ENCODE measurements at regions not wholly inside any gene's neighbourhood (a gene's known extent, or its start where the extent isn't known, plus 50 kb on each side); places are given as distances from the start of the nearest gene placed in this dataset.

GRCh38 chr4:159041054-159042034 is 61.5 kb upstream of the RAPGEF2 start:
- in situ Hi-C loops (cut with HindIII; ENCODE audit: low sequenced_read_pairs): no loop called here
- H3K4me3 ChIP-seq (ENCODE audit: low read depth, low read length): no peak overlapping the region
- TF ChIP-seq CTCF (IDR thresholded peaks at IDR 0.05; ENCODE audit: low read depth, low read length): no peak
- no peak for DNase-seq (ENCODE audit: low read depth, low spot score)

GRCh38 chr4:159042097-159042605 is 60.7 kb upstream of the RAPGEF2 start:
- DNase-seq (ENCODE audit: low read depth, low spot score): no peak
- no peak overlapping the region for H3K4me3 ChIP-seq (ENCODE audit: low read depth, low read length)
- no peak for TF ChIP-seq CTCF (IDR thresholded peaks at IDR 0.05; ENCODE audit: low read depth, low read length)
- in situ Hi-C loops (cut with HindIII; ENCODE audit: low sequenced_read_pairs): no loop called here

GRCh38 chr4:159042868-159043267 is 60.0 kb upstream of the RAPGEF2 start:
- no peak for TF ChIP-seq CTCF (IDR thresholded peaks at IDR 0.05; ENCODE audit: low read depth, low read length)
- in situ Hi-C loops (cut with HindIII; ENCODE audit: low sequenced_read_pairs): no loop called here

GRCh38 chr4:159043861-159044260 is 59.0 kb upstream of the RAPGEF2 start:
- H3K4me3 ChIP-seq (ENCODE audit: low read depth, low read length): no peak overlapping the region
- TF ChIP-seq CTCF (IDR thresholded peaks at IDR 0.05; ENCODE audit: low read depth, low read length): no peak
- no peak for DNase-seq (ENCODE audit: low read depth, low spot score)
- in situ Hi-C loops (cut with HindIII; ENCODE audit: low sequenced_read_pairs): no loop called here

More at GRCh38 chr4:159042868-159043267, 60.0 kb upstream of the RAPGEF2 start:
- no peak for DNase-seq (ENCODE audit: low read depth, low spot score)
- H3K4me3 ChIP-seq (ENCODE audit: low read depth, low read length): no peak overlapping the region

- no peak for DNase-seq (ENCODE audit: low read depth, low spot score)
- TF ChIP-seq CTCF (IDR thresholded peaks at IDR 0.05; ENCODE audit: low read depth, low read length): no peak
- H3K4me3 ChIP-seq (ENCODE audit: low read depth, low read length): no peak overlapping the region
- in situ Hi-C loops (cut with HindIII; ENCODE audit: low sequenced_read_pairs): no loop called here
Observed at GRCh38 chr4:159045321-159045720, 57.6 kb upstream of the RAPGEF2 start.

- no peak for TF ChIP-seq CTCF (IDR thresholded peaks at IDR 0.05; ENCODE audit: low read depth, low read length)
- no peak overlapping the region for H3K4me3 ChIP-seq (ENCODE audit: low read depth, low read length)
- no peak for DNase-seq (ENCODE audit: low read depth, low spot score)
- in situ Hi-C loops (cut with HindIII; ENCODE audit: low sequenced_read_pairs): no loop called here
Observed at GRCh38 chr4:159046683-159047082, 56.2 kb upstream of the RAPGEF2 start.

All from astrocyte of the spinal cord (primary cell).